Activated CD8-positive, alpha-beta T cell treated with anti-CD3 and anti-CD28 coated beads, Interleukin-2, amount 10 ng/mL, durations not matched to agents 7 days and 5 days (primary cell): ENCODE measurements at regions not wholly inside any gene's neighbourhood (a gene's known extent, or its start where the extent isn't known, plus 50 kb on each side); places are given as distances from the start of the nearest gene placed in this dataset.
A peak's percentile ranks its signal among the peaks of the same experiment; 100 is the strongest.

Source experiments
- ATAC-seq: fragments of 150-1000 bp; cut with Tn5 transposase; one replicate; pipeline ENCODE4 v1.10.0; 2021; ENCODE audit warnings: moderate library complexity
- CTCF ChIA-PET: fragments of 350-600 bp; sonication (Branson Sonifier 250); formaldehyde crosslinking; loops from one replicate; lab custom pipeline; 2021; ENCODE audit warnings: antibody characterized with exemption; lab: Charles Lee
- POLR2A ChIA-PET: fragments of 350-600 bp; sonication (Branson Sonifier 250); formaldehyde crosslinking; loops from one replicate; lab custom pipeline; 2021; ENCODE audit warnings: antibody characterized with exemption; lab: Charles Lee
- DNase-seq: peaks from one replicate; pipeline ENCODE4 v3.0.0-alpha.2; 2020
- H3K27ac Mint-ChIP-seq: one replicate; pipeline ENCODE4 v1.8.0; 2021; ENCODE audit warnings: mild to moderate bottlenecking, mixed read lengths
- H3K27me3 Mint-ChIP-seq: one replicate; pipeline ENCODE4 v1.8.0; 2021; ENCODE audit warnings: low read depth, mixed read lengths
- H3K36me3 Mint-ChIP-seq: one replicate; pipeline ENCODE4 v1.8.0; 2021; ENCODE audit warnings: low read depth, mixed read lengths
- H3K4me1 Mint-ChIP-seq: one replicate; pipeline ENCODE4 v1.8.0; 2021; ENCODE audit warnings: low read depth, mixed read lengths
- H3K4me3 Mint-ChIP-seq: one replicate; pipeline ENCODE4 v1.8.0; 2021; ENCODE audit warnings: mild to moderate bottlenecking, mixed read lengths
- H3K9me3 Mint-ChIP-seq: one replicate; pipeline ENCODE4 v1.8.0; 2022; ENCODE audit warnings: mixed read lengths; ENCODE audit not compliant: insufficient read depth

- no peaks in the 10 kb centered on the region for H3K9me3 Mint-ChIP-seq
- H3K27ac Mint-ChIP-seq: no peak overlapping the region
- DNase-seq (no peak), ATAC-seq (no peak)
- H3K4me3 Mint-ChIP-seq: no peak overlapping the region
- CTCF ChIA-PET: no interaction called here
- H3K36me3 Mint-ChIP-seq: no peaks in the 10 kb centered on the region
- no peaks in the 10 kb centered on the region for H3K27me3 Mint-ChIP-seq
- peaks cover 3% of the 10 kb centered on the region for H3K4me1 Mint-ChIP-seq
- POLR2A ChIA-PET: no interaction called here
Measured at GRCh38 chr12:67803278-67803993, 154.9 kb downstream of the DYRK2 start.

GRCh38 chr12:67804168-67804567 lies 155.6 kb downstream of the DYRK2 start:
- POLR2A ChIA-PET: no interaction called here
- no peak overlapping the region for H3K4me3 Mint-ChIP-seq
- ATAC-seq (peak; percentile 74), DNase-seq (peak; percentile 46)
- H3K9me3 Mint-ChIP-seq: no peaks in the 10 kb centered on the region
- H3K27ac Mint-ChIP-seq: no peak overlapping the region
- H3K4me1 Mint-ChIP-seq: peaks cover 2% of the 10 kb centered on the region
- no peaks in the 10 kb centered on the region for H3K27me3 Mint-ChIP-seq
- no peaks in the 10 kb centered on the region for H3K36me3 Mint-ChIP-seq
- CTCF ChIA-PET: no interaction called here

- no peaks in the 10 kb centered on the region for H3K9me3 Mint-ChIP-seq
- no peaks in the 10 kb centered on the region for H3K4me1 Mint-ChIP-seq
- H3K27ac Mint-ChIP-seq: no peak overlapping the region
- CTCF ChIA-PET: no interaction called here
- H3K4me3 Mint-ChIP-seq: no peak overlapping the region
- no peaks in the 10 kb centered on the region for H3K36me3 Mint-ChIP-seq
- ATAC-seq (no peak), DNase-seq (no peak)
- POLR2A ChIA-PET: no interaction called here
- H3K27me3 Mint-ChIP-seq: no peaks in the 10 kb centered on the region
Measured at GRCh38 chr12:67807814-67808213, 159.3 kb downstream of the DYRK2 start.

GRCh38 chr12:67810166-67810565 lies 161.6 kb downstream of the DYRK2 start:
- POLR2A ChIA-PET: no interaction called here
- no peak for ATAC-seq
- Mint-ChIP-seq H3K27ac (no peak overlapping the region), H3K27me3 (no peaks in the 10 kb centered on the region), H3K4me1 (no peaks in the 10 kb centered on the region), H3K4me3 (no peak overlapping the region), H3K36me3 (no peaks in the 10 kb centered on the region), H3K9me3 (no peaks in the 10 kb centered on the region)
- CTCF ChIA-PET: no interaction called here
- no peak for DNase-seq

GRCh38 chr12:67811437-67812361 lies 163.2 kb downstream of the DYRK2 start:
- H3K27ac Mint-ChIP-seq: no peak overlapping the region
- no peak overlapping the region for H3K4me3 Mint-ChIP-seq
- CTCF ChIA-PET: no interaction called here
- no peaks in the 10 kb centered on the region for H3K36me3 Mint-ChIP-seq
- DNase-seq: no peak
- POLR2A ChIA-PET: no interaction called here
- ATAC-seq: no peak
- no peaks in the 10 kb centered on the region for H3K27me3 Mint-ChIP-seq
- peaks cover 7% of the 10 kb centered on the region for H3K9me3 Mint-ChIP-seq
- H3K4me1 Mint-ChIP-seq: no peaks in the 10 kb centered on the region

- Mint-ChIP-seq H3K27ac (no peak overlapping the region), H3K4me3 (no peak overlapping the region), H3K9me3 (peaks cover 7% of the 10 kb centered on the region), H3K27me3 (no peaks in the 10 kb centered on the region), H3K36me3 (no peaks in the 10 kb centered on the region), H3K4me1 (no peaks in the 10 kb centered on the region)
- ATAC-seq (no peak), DNase-seq (no peak)
- CTCF ChIA-PET: no interaction called here
- POLR2A ChIA-PET: no interaction called here
Measured at GRCh38 chr12:67813456-67813904, 164.9 kb downstream of the DYRK2 start.

GRCh38 chr12:67816269-67816668 lies 167.7 kb downstream of the DYRK2 start:
- ChIA-PET CTCF (no interaction called here), POLR2A (no interaction called here)
- ATAC-seq (no peak), DNase-seq (no peak)
- Mint-ChIP-seq H3K36me3 (no peaks in the 10 kb centered on the region), H3K4me1 (no peaks in the 10 kb centered on the region), H3K27me3 (no peaks in the 10 kb centered on the region), H3K4me3 (no peak overlapping the region), H3K27ac (no peak overlapping the region), H3K9me3 (peaks cover 7% of the 10 kb centered on the region)

- Mint-ChIP-seq H3K4me1 (no peaks in the 10 kb centered on the region), H3K27ac (no peak overlapping the region), H3K27me3 (no peaks in the 10 kb centered on the region), H3K4me3 (no peak overlapping the region), H3K9me3 (peaks cover 7% of the 10 kb centered on the region), H3K36me3 (no peaks in the 10 kb centered on the region)
- CTCF ChIA-PET: no interaction called here
- ATAC-seq (no peak), DNase-seq (no peak)
- POLR2A ChIA-PET: no interaction called here
Measured at GRCh38 chr12:67818459-67818903, 169.9 kb downstream of the DYRK2 start.

- H3K27me3 Mint-ChIP-seq: no peaks in the 10 kb centered on the region
- ChIA-PET POLR2A (no interaction called here), CTCF (no interaction called here)
- ATAC-seq (no peak), DNase-seq (no peak)
- H3K4me3 Mint-ChIP-seq: no peak overlapping the region
- no peaks in the 10 kb centered on the region for H3K4me1 Mint-ChIP-seq
- no peaks in the 10 kb centered on the region for H3K36me3 Mint-ChIP-seq
- H3K9me3 Mint-ChIP-seq: peaks cover 7% of the 10 kb centered on the region
- no peak overlapping the region for H3K27ac Mint-ChIP-seq
Measured at GRCh38 chr12:67819902-67820301, 169.3 kb upstream of the IFNG-AS1 start.

- no peak for DNase-seq
- ChIA-PET CTCF (no interaction called here), POLR2A (no interaction called here)
Measured at GRCh38 chr12:67820694-67821093, 168.6 kb upstream of the IFNG-AS1 start.

GRCh38 chr12:67822826-67823225 lies 166.4 kb upstream of the IFNG-AS1 start:
- H3K27ac Mint-ChIP-seq: no peak overlapping the region
- DNase-seq (no peak), ATAC-seq (no peak)
- H3K9me3 Mint-ChIP-seq: no peaks in the 10 kb centered on the region
- no peaks in the 10 kb centered on the region for H3K36me3 Mint-ChIP-seq
- ChIA-PET CTCF (no interaction called here), POLR2A (no interaction called here)
- no peak overlapping the region for H3K4me3 Mint-ChIP-seq
- peaks cover 3% of the 10 kb centered on the region for H3K4me1 Mint-ChIP-seq
- no peaks in the 10 kb centered on the region for H3K27me3 Mint-ChIP-seq

More at GRCh38 chr12:67820694-67821093, 168.6 kb upstream of the IFNG-AS1 start:
- Mint-ChIP-seq H3K27me3 (no peaks in the 10 kb centered on the region), H3K27ac (no peak overlapping the region), H3K36me3 (no peaks in the 10 kb centered on the region), H3K4me1 (no peaks in the 10 kb centered on the region), H3K9me3 (peaks cover 7% of the 10 kb centered on the region), H3K4me3 (no peak overlapping the region)
- no peak for ATAC-seq

- ChIA-PET CTCF (no interaction called here), POLR2A (no interaction called here)
- ATAC-seq (no peak), DNase-seq (no peak)
- no peak overlapping the region for H3K4me3 Mint-ChIP-seq
- H3K27ac Mint-ChIP-seq: no peak overlapping the region
- no peaks in the 10 kb centered on the region for H3K36me3 Mint-ChIP-seq
- H3K4me1 Mint-ChIP-seq: peaks cover 4% of the 10 kb centered on the region
- H3K27me3 Mint-ChIP-seq: no peaks in the 10 kb centered on the region
- no peaks in the 10 kb centered on the region for H3K9me3 Mint-ChIP-seq
Measured at GRCh38 chr12:67826148-67826547, 163.1 kb upstream of the IFNG-AS1 start.
